HG03342 (cell line): ENCODE measurements at regions not wholly inside any gene's neighbourhood (a gene's known extent, or its start where the extent isn't known, plus 50 kb on each side); places are given as distances from the start of the nearest gene placed in this dataset.

Experiments
- ATAC-seq: cut with Tn5 transposase; IDR thresholded peaks from one replicate; pipeline ENCODE4 v1.9.1; 2021; ENCODE audit warnings: mild to moderate bottlenecking, moderate library complexity; ENCODE audit not compliant: unreplicated experiment

- no peak for ATAC-seq
Observed at GRCh38 chr2:176748662-176749061, 463.9 kb upstream of the HNRNPA3 start.

- ATAC-seq: no peak
Observed at GRCh38 chr2:176751314-176752227, 461.0 kb upstream of the HNRNPA3 start.

GRCh38 chr2:176752295-176752694 lies 460.3 kb upstream of the HNRNPA3 start:
- no peak for ATAC-seq

GRCh38 chr2:176753205-176753604 lies 459.4 kb upstream of the HNRNPA3 start:
- no peak for ATAC-seq

- no peak for ATAC-seq
Observed at GRCh38 chr2:176753752-176754474, 458.7 kb upstream of the HNRNPA3 start.

GRCh38 chr2:176755537-176756135 lies 457.0 kb upstream of the HNRNPA3 start:
- ATAC-seq: no peak

- ATAC-seq: no peak
Observed at GRCh38 chr2:176758426-176758825, 454.2 kb upstream of the HNRNPA3 start.

GRCh38 chr2:176760439-176760838 lies 452.2 kb upstream of the HNRNPA3 start:
- no peak for ATAC-seq

- no peak for ATAC-seq
Observed at GRCh38 chr2:176763130-176763529, 449.5 kb upstream of the HNRNPA3 start.

GRCh38 chr2:176763851-176764404 lies 448.7 kb upstream of the HNRNPA3 start:
- no peak for ATAC-seq

- no peak for ATAC-seq
Observed at GRCh38 chr2:176764921-176765320, 447.7 kb upstream of the HNRNPA3 start.

- no peak for ATAC-seq
Observed at GRCh38 chr2:176766005-176766404, 446.6 kb upstream of the HNRNPA3 start.

- ATAC-seq: no peak
Observed at GRCh38 chr2:176768185-176768584, 444.4 kb upstream of the HNRNPA3 start.

- ATAC-seq: no peak
Observed at GRCh38 chr2:176769021-176769420, 443.6 kb upstream of the HNRNPA3 start.

GRCh38 chr2:176769499-176770370 lies 442.9 kb upstream of the HNRNPA3 start:
- no peak for ATAC-seq

GRCh38 chr2:176772816-176773215 lies 439.8 kb upstream of the HNRNPA3 start:
- ATAC-seq: no peak

GRCh38 chr2:176774766-176775451 lies 437.7 kb upstream of the HNRNPA3 start:
- ATAC-seq: no peak

GRCh38 chr2:176777262-176777661 lies 435.3 kb upstream of the HNRNPA3 start:
- ATAC-seq: no peak

- ATAC-seq: no peak
Observed at GRCh38 chr2:176779917-176780316, 432.7 kb upstream of the HNRNPA3 start.

- no peak for ATAC-seq
Observed at GRCh38 chr2:176780348-176780747, 432.2 kb upstream of the HNRNPA3 start.
